Neural progenitor cell (in vitro differentiated cells): ENCODE measurements at regions not wholly inside any gene's neighbourhood (a gene's known extent, or its start where the extent isn't known, plus 50 kb on each side); places are given as distances from the start of the nearest gene placed in this dataset.
A peak's percentile ranks its signal among the peaks of the same experiment; 100 is the strongest.

Experiments used
- DNase-seq: peaks from one replicate; pipeline ENCODE4 v3.0.0-alpha.2; 2016; ENCODE audit warnings: low spot score
- H2AFZ ChIP-seq: fragments of 200-600 bp; sonication (generic); replicated peaks from 2 replicates; pipeline ENCODE4 v1.6.1; 2016; ENCODE audit warnings: antibody characterized with exemption
- H3F3A ChIP-seq: fragments of 200-600 bp; sonication (generic); 2 replicates; pipeline ENCODE4 v1.6.1; 2016; ENCODE audit warnings: antibody characterized with exemption, low read depth
- H3K27ac ChIP-seq: fragments of 200-600 bp; sonication (generic); 2 replicates; pipeline ENCODE4 v1.5.1; 2016; ENCODE audit warnings: mild to moderate bottlenecking
- H3K27me3 ChIP-seq: fragments of 200-600 bp; sonication (generic); 2 replicates; pipeline ENCODE4 v1.6.1; 2016; ENCODE audit warnings: mild to moderate bottlenecking, moderate library complexity
- H3K36me3 ChIP-seq: fragments of 200-600 bp; sonication (generic); 2 replicates; pipeline ENCODE4 v1.5.1; 2016
- H3K4me1 ChIP-seq: fragments of 200-600 bp; sonication (generic); 2 replicates; pipeline ENCODE4 v1.6.1; 2016; ENCODE audit warnings: mixed run types
- H3K4me2 ChIP-seq: fragments of 200-600 bp; sonication (generic); 2 replicates; pipeline ENCODE4 v1.6.1; 2016
- H3K4me3 ChIP-seq: fragments of 200-600 bp; sonication (generic); 2 replicates; pipeline ENCODE4 v1.5.1; 2016
- H3K79me2 ChIP-seq: fragments of 200-600 bp; sonication (generic); 2 replicates; pipeline ENCODE4 v1.6.1; 2016; ENCODE audit warnings: low read depth
- H3K9ac ChIP-seq: fragments of 200-600 bp; sonication (generic); 2 replicates; pipeline ENCODE4 v1.6.1; 2016
- H3K9me3 ChIP-seq: fragments of 200-600 bp; sonication (generic); 2 replicates; pipeline ENCODE4 v1.5.1; 2016; ENCODE audit warnings: low read depth
- H4K20me1 ChIP-seq: fragments of 200-600 bp; sonication (generic); 2 replicates; pipeline ENCODE4 v1.6.1; 2016; ENCODE audit warnings: low read depth
- H3K27ac Mint-ChIP-seq: 3 replicates; pipeline ENCODE4 v1.8.0; 2021; ENCODE audit warnings: mixed read lengths
- H3K27me3 Mint-ChIP-seq: 2 replicates; pipeline ENCODE4 v1.8.0; 2022; ENCODE audit warnings: low read depth, mild to moderate bottlenecking, inconsistent platforms, moderate library complexity, mixed read lengths; ENCODE audit not compliant: insufficient read depth
- H3K36me3 Mint-ChIP-seq: 3 replicates; pipeline ENCODE4 v1.8.0; 2021; ENCODE audit warnings: mixed read lengths
- H3K4me1 Mint-ChIP-seq: 3 replicates; pipeline ENCODE4 v1.8.0; 2021; ENCODE audit warnings: mixed read lengths
- H3K4me3 Mint-ChIP-seq: 3 replicates; pipeline ENCODE4 v1.8.0; 2021; ENCODE audit warnings: mild to moderate bottlenecking, moderate library complexity, mixed read lengths
- H3K9me3 Mint-ChIP-seq: 3 replicates; pipeline ENCODE4 v1.8.0; 2020; ENCODE audit warnings: mixed read lengths
- EZH2 ChIP-seq: fragments of 200-600 bp; sonication (generic); IDR thresholded peaks from 2 replicates; pipeline ENCODE4 v1.6.1; 2017; ENCODE audit warnings: antibody characterized with exemption, mild to moderate bottlenecking, moderate library complexity
- EZH2phosphoT487 ChIP-seq: fragments of 200-600 bp; sonication (generic); IDR thresholded peaks from 2 replicates; pipeline ENCODE4 v1.6.1; 2017; ENCODE audit warnings: antibody characterized with exemption
- TF ChIP-seq, protein P1 (sequence below): fragments of 200-600 bp; sonication (generic); IDR thresholded peaks from 2 replicates; pipeline ENCODE4 v1.5.1; 2017; ENCODE audit warnings: antibody characterized with exemption, mild to moderate bottlenecking

- Mint-ChIP-seq H3K9me3 (peaks cover 2% of the 10 kb centered on the region), H3K4me3 (no peak overlapping the region), H3K27ac (no peak overlapping the region), H3K27me3 (peaks cover 2% of the 10 kb centered on the region), H3K4me1 (peaks cover 3% of the 10 kb centered on the region), H3K36me3 (no peaks in the 10 kb centered on the region)
- Histone ChIP-seq H2AFZ (no peak overlapping the region), H3K9ac (no peak overlapping the region), H3K27me3 (no peaks in the 10 kb centered on the region), H3K79me2 (no peaks in the 10 kb centered on the region), H3K4me3 (no peak overlapping the region), H3K9me3 (peaks cover 5% of the 10 kb centered on the region), H3K27ac (no peak overlapping the region), H3K4me1 (no peaks in the 10 kb centered on the region), H3K4me2 (no peak overlapping the region), H3K36me3 (no peaks in the 10 kb centered on the region), H3F3A (no peaks in the 10 kb centered on the region), H4K20me1 (no peaks in the 10 kb centered on the region)
- DNase-seq: no peak
- TF ChIP-seq EZH2phosphoT487: no peak
- TF ChIP-seq, protein P1, sequence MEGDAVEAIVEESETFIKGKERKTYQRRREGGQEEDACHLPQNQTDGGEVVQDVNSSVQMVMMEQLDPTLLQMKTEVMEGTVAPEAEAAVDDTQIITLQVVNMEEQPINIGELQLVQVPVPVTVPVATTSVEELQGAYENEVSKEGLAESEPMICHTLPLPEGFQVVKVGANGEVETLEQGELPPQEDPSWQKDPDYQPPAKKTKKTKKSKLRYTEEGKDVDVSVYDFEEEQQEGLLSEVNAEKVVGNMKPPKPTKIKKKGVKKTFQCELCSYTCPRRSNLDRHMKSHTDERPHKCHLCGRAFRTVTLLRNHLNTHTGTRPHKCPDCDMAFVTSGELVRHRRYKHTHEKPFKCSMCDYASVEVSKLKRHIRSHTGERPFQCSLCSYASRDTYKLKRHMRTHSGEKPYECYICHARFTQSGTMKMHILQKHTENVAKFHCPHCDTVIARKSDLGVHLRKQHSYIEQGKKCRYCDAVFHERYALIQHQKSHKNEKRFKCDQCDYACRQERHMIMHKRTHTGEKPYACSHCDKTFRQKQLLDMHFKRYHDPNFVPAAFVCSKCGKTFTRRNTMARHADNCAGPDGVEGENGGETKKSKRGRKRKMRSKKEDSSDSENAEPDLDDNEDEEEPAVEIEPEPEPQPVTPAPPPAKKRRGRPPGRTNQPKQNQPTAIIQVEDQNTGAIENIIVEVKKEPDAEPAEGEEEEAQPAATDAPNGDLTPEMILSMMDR: no peak
- no peak for TF ChIP-seq EZH2
These were observed 311.3 kb downstream of the FOXG1 start for GRCh38 chr14:29077916-29078315.

DNA sequence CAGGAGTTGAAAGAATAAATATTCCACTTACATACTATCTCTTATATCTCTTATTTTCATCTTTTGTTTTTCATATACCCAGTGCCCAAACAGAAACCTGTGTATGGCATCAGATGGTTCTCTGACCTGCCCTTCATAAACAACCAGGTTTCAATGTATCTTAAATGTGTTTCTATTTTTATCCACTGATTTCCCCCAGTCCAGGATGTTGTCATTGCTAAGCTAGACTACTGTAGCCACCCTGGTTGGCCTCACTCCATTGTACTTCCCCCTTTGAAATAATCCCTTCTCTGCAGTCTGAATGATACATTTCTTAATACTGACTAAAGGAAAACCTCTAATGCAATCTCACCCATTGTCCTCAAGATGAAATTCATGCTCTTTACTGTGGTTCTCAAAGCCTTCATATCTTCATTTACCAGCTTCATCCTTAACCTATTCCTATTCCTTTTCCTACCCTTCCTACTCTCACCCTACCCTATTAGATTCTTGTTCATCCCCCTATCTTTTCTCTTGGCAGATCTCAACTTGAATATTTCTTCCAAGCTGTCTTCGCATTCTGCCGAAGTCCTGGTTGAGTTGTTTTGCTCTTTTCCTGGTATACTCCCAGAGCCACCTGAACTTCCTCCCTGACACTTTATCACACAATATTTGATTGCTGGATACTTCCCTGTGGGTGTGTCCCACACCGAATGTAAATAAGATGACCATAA, 312.4 kb downstream of the FOXG1 start:
- Mint-ChIP-seq H3K4me3 (no peak overlapping the region), H3K36me3 (no peaks in the 10 kb centered on the region), H3K27me3 (no peaks in the 10 kb centered on the region), H3K4me1 (peaks cover 3% of the 10 kb centered on the region), H3K9me3 (no peaks in the 10 kb centered on the region), H3K27ac (no peak overlapping the region)
- Histone ChIP-seq H4K20me1 (no peaks in the 10 kb centered on the region), H3K27me3 (no peaks in the 10 kb centered on the region), H3K4me1 (no peaks in the 10 kb centered on the region), H3K79me2 (no peaks in the 10 kb centered on the region), H3K27ac (no peak overlapping the region), H3K9ac (no peak overlapping the region), H3F3A (no peaks in the 10 kb centered on the region), H3K4me2 (no peak overlapping the region), H3K4me3 (no peak overlapping the region), H3K36me3 (no peaks in the 10 kb centered on the region), H2AFZ (no peak overlapping the region), H3K9me3 (peaks cover 5% of the 10 kb centered on the region)
- TF ChIP-seq EZH2phosphoT487 (no peak), EZH2 (no peak)
- TF ChIP-seq, protein P1: no peak
- DNase-seq: no peak

- Histone ChIP-seq H3K27ac (no peak overlapping the region), H4K20me1 (no peaks in the 10 kb centered on the region), H3K4me3 (no peak overlapping the region), H3F3A (no peaks in the 10 kb centered on the region), H3K36me3 (no peaks in the 10 kb centered on the region), H3K79me2 (no peaks in the 10 kb centered on the region), H2AFZ (no peak overlapping the region), H3K27me3 (no peaks in the 10 kb centered on the region), H3K9ac (no peak overlapping the region), H3K9me3 (no peaks in the 10 kb centered on the region), H3K4me1 (no peaks in the 10 kb centered on the region), H3K4me2 (no peak overlapping the region)
- H3K9me3 Mint-ChIP-seq: no peaks in the 10 kb centered on the region
- no peak overlapping the region for H3K4me3 Mint-ChIP-seq
- TF ChIP-seq, protein P1: peak; percentile 44
- no peak for TF ChIP-seq EZH2
- H3K27ac Mint-ChIP-seq: no peak overlapping the region
- no peaks in the 10 kb centered on the region for H3K27me3 Mint-ChIP-seq
- no peaks in the 10 kb centered on the region for H3K36me3 Mint-ChIP-seq
- peak; percentile 49 for DNase-seq
- no peaks in the 10 kb centered on the region for H3K4me1 Mint-ChIP-seq
These were observed 319.0 kb downstream of the FOXG1 start for GRCh38 chr14:29085546-29085945.
